NT2/D1 (cell line): ENCODE measurements at regions not wholly inside any gene's neighbourhood (a gene's known extent, or its start where the extent isn't known, plus 50 kb on each side); places are given as distances from the start of the nearest gene placed in this dataset.

ENCODE experiments used
- SUZ12 ChIP-seq: IDR thresholded peaks from 2 replicates; pipeline ENCODE4 v1.6.1; 2011; ENCODE audit not compliant: insufficient read length, insufficient read depth; ENCODE audit errors: extremely low read depth
- YY1 ChIP-seq: IDR thresholded peaks from 2 replicates; pipeline ENCODE4 v1.6.1; 2011; ENCODE audit not compliant: insufficient read length, insufficient read depth
- ZNF274 ChIP-seq: IDR thresholded peaks from 2 replicates; pipeline ENCODE4 v1.6.1; 2011; ENCODE audit warnings: mild to moderate bottlenecking, low read depth, low read length

DNA sequence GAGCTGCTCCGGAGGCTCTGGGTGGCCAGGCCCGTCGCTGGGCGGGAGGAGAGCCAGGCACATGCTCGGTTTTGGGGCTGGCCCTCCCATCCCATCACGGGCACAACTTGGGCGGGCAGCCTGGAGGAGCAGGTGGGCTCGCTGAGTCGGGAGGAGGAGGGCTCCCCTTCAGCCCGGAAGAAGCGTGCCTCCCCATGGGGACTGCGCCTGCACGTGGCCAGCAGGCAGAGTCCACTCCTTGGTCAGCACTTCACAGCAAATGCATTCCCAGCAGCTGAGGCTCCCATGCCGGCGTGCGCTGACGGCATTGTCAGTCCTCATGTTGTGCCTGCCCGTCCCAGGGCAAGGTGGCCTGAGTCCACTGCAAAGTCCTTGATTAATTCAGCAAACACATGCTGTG is 1281.7 kb downstream of the BRD1 start:
- TF ChIP-seq YY1 (no peak), ZNF274 (no peak), SUZ12 (no peak)
